Left ventricle myocardium inferior (tissue), 1 donor: ENCODE measurements at regions not wholly inside any gene's neighbourhood (a gene's known extent, or its start where the extent isn't known, plus 50 kb on each side); places are given as distances from the start of the nearest gene placed in this dataset.

Experiments
- DNase-seq: peaks from one replicate; pipeline ENCODE4 v3.0.0-alpha.2; 2020
- H3K27ac ChIP-seq: fragments of 200-600 bp; replicated peaks from 2 replicates; pipeline ENCODE4 v1.8.0; 2021
- H3K27me3 ChIP-seq: fragments of 200-600 bp; 2 replicates; pipeline ENCODE4 v1.8.0; 2021; ENCODE audit warnings: low read depth
- H3K36me3 ChIP-seq: fragments of 200-600 bp; 2 replicates; pipeline ENCODE4 v1.8.0; 2021
- H3K4me1 ChIP-seq: fragments of 200-600 bp; 2 replicates; pipeline ENCODE4 v1.8.0; 2021
- H3K4me3 ChIP-seq: fragments of 200-600 bp; 2 replicates; pipeline ENCODE4 v1.8.0; 2021; ENCODE audit warnings: mild to moderate bottlenecking, moderate library complexity
- H3K9me3 ChIP-seq: fragments of 200-600 bp; replicated peaks from 2 replicates; pipeline ENCODE4 v1.8.0; 2021
- CTCF ChIP-seq: fragments of 200-600 bp; IDR thresholded peaks from 2 replicates; pipeline ENCODE4 v1.8.0; 2021; ENCODE audit warnings: antibody characterized with exemption, mild to moderate bottlenecking, borderline replicate concordance
- intact Hi-C: fragments of 100-400 bp; cut with micrococcal nuclease; formaldehyde crosslinking; loops from one replicate; pipeline ENCODE4 v1.11.0; 2022
- donor health status: DM: no; HTN: yes; CAD: no; lungs with severe emphysema.

GRCh38 chr7:132030086-132030568 is 473.7 kb upstream of the PODXL start:
- Histone ChIP-seq H3K36me3 (no peaks in the 10 kb centered on the region), H3K4me3 (no peak overlapping the region), H3K27me3 (no peaks in the 10 kb centered on the region), H3K27ac (peak overlapping the region; percentile 14), H3K4me1 (peaks cover 24% of the 10 kb centered on the region), H3K9me3 (peaks cover 3% of the 10 kb centered on the region)
- DNase-seq = peak; percentile 71
- intact Hi-C loops = no loop called here
- TF ChIP-seq CTCF = no peak

DNA sequence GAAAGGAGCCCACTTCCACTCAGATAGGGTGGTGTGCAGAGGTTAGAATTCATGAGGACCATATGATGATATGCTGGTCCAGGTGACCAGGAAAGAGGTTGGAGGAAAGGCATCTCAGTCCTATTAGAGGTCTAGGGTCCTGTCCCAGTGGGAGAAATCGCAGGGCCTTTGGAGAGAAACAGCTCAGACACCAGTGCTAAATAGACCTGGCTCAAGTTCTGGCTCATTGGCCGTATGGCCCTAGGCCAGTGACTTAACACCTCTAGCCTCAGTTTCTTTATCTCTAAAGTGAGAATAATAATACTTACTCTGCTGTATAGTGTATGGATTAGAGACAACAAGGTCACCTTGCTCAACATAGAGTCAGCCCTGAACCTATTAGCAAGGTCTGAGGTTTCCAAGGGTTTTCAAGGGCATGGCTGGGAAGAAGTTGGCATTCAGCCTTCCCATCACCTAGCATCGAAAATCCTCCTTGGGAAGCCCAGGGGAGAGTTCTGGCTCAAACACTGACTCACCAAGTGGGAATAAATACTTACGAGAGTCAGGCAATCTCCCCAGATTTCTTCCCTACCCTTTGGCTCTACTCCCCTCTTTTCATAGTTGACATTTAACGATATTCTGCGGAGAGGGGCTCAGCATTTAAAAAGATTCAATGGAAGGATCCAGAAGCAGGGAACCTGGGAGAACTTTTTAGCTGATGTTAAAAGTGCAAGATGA is 473.1 kb upstream of the PODXL start:
- peaks cover 20% of the 10 kb centered on the region for H3K4me1 ChIP-seq
- intact Hi-C loops = no loop called here

DNA sequence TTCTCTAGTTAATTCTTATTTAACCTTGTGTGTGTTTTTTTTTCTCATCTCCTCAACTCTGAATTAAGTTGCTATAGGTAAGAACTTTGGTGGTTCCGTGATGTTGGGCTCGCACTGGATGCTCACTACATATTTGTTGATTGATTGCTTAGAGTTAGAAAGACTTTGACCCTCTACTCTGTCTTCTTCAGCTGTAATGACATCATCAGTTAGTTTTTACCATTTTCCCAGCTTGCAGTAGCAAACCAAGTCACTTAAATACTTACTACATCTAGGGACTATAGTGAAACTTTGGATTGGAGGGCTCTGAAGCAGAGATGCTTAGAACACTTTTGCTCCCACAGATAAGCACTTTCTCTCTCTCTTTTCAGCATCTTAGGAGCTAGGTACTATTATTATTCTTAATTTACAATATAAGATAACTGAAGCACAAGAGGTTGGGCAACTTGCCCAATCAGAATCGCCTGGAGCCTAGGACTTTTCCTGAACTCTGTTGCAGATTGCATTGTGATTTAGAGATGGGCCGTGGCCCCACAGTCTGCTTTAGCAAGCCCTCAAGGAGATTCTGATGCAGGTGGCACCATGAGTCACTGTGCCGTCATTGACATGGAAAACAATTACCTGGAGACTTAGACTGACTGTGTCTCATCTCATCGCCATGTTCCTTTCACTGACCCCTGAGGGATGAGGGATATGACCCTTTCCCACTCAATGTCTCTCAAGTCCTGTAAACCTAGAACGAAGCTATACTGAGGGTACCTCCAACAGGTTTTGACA is 471.9 kb upstream of the PODXL start:
- Histone ChIP-seq H3K27ac (no peak overlapping the region), H3K27me3 (no peaks in the 10 kb centered on the region), H3K36me3 (no peaks in the 10 kb centered on the region), H3K4me1 (peaks cover 30% of the 10 kb centered on the region), H3K4me3 (no peak overlapping the region), H3K9me3 (peaks cover 3% of the 10 kb centered on the region)
- no peak for TF ChIP-seq CTCF
- no peak for DNase-seq
- intact Hi-C loops = no loop called here

More for the DNA sequence above, 473.1 kb upstream of the PODXL start:
- peak overlapping the region; percentile 14 for H3K27ac ChIP-seq
- peaks cover 3% of the 10 kb centered on the region for H3K9me3 ChIP-seq
- DNase-seq = no peak
- H3K36me3 ChIP-seq = no peaks in the 10 kb centered on the region
- H3K27me3 ChIP-seq = no peaks in the 10 kb centered on the region
- no peak for TF ChIP-seq CTCF
- no peak overlapping the region for H3K4me3 ChIP-seq

GRCh38 chr7:132024290-132024689 is 467.9 kb upstream of the PODXL start:
- Histone ChIP-seq H3K36me3 (no peaks in the 10 kb centered on the region), H3K4me3 (no peak overlapping the region), H3K4me1 (peaks cover 12% of the 10 kb centered on the region), H3K9me3 (no peaks in the 10 kb centered on the region), H3K27ac (no peak overlapping the region), H3K27me3 (no peaks in the 10 kb centered on the region)
- intact Hi-C loops = no loop called here
- no peak for TF ChIP-seq CTCF
- DNase-seq = no peak

- Histone ChIP-seq H3K27me3 (no peaks in the 10 kb centered on the region), H3K36me3 (no peaks in the 10 kb centered on the region), H3K4me3 (no peak overlapping the region), H3K9me3 (no peaks in the 10 kb centered on the region), H3K4me1 (peaks cover 12% of the 10 kb centered on the region), H3K27ac (no peak overlapping the region)
- DNase-seq = no peak
- intact Hi-C loops = no loop called here
- no peak for TF ChIP-seq CTCF
These were observed 467.0 kb upstream of the PODXL start for GRCh38 chr7:132023466-132023865.
